Type B pancreatic cell (in vitro differentiated cells): ENCODE measurements at regions not wholly inside any gene's neighbourhood (a gene's known extent, or its start where the extent isn't known, plus 50 kb on each side); places are given as distances from the start of the nearest gene placed in this dataset.

Experiments used
- DNase-seq: peaks from one replicate; pipeline ENCODE4 v3.0.0; 2021; ENCODE audit warnings: mixed read lengths; ENCODE audit not compliant: unreplicated experiment; ENCODE audit errors: extremely low spot score
- H3K27ac Mint-ChIP-seq: 2 replicates; pipeline ENCODE4 v1.8.0; 2021; ENCODE audit warnings: mild to moderate bottlenecking, mixed read lengths
- H3K27me3 Mint-ChIP-seq: 2 replicates; pipeline ENCODE4 v1.8.0; 2021; ENCODE audit warnings: mixed read lengths
- H3K36me3 Mint-ChIP-seq: 2 replicates; pipeline ENCODE4 v1.8.0; 2021; ENCODE audit warnings: mixed read lengths
- H3K4me1 Mint-ChIP-seq: one replicate; pipeline ENCODE4 v1.8.0; 2021; ENCODE audit warnings: mixed read lengths; ENCODE audit not compliant: unreplicated experiment
- H3K4me3 Mint-ChIP-seq: 2 replicates; pipeline ENCODE4 v1.8.0; 2021; ENCODE audit warnings: mild to moderate bottlenecking, mixed read lengths
- H3K9me3 Mint-ChIP-seq: 2 replicates; pipeline ENCODE4 v1.8.0; 2021; ENCODE audit warnings: mixed read lengths
- CTCF ChIP-seq: fragments of 200-600 bp; sonication (generic); conservative IDR thresholded peaks from 2 replicates; pipeline ENCODE4 v1.5.0; 2021; ENCODE audit warnings: antibody characterized with exemption, mild to moderate bottlenecking

GRCh38 chrX:126027229-126027628, 138.9 kb downstream of the DCAF12L2 start:
- peaks cover 3% of the 10 kb centered on the region for H3K27me3 Mint-ChIP-seq
- no peak for DNase-seq
- no peak for TF ChIP-seq CTCF
- H3K9me3 Mint-ChIP-seq, result peaks cover 4% of the 10 kb centered on the region
- H3K27ac Mint-ChIP-seq, result no peak overlapping the region
- H3K4me1 Mint-ChIP-seq, result no peaks in the 10 kb centered on the region
- H3K4me3 Mint-ChIP-seq, result no peak overlapping the region
- no peaks in the 10 kb centered on the region for H3K36me3 Mint-ChIP-seq

GRCh38 chrX:126030021-126030420, 136.1 kb downstream of the DCAF12L2 start:
- H3K4me1 Mint-ChIP-seq, result no peaks in the 10 kb centered on the region
- no peak overlapping the region for H3K4me3 Mint-ChIP-seq
- no peak overlapping the region for H3K27ac Mint-ChIP-seq
- DNase-seq, result no peak
- H3K27me3 Mint-ChIP-seq, result peaks cover 3% of the 10 kb centered on the region
- TF ChIP-seq CTCF, result no peak
- H3K9me3 Mint-ChIP-seq, result peaks cover 4% of the 10 kb centered on the region
- H3K36me3 Mint-ChIP-seq, result no peaks in the 10 kb centered on the region

GRCh38 chrX:126063984-126064383, 102.1 kb downstream of the DCAF12L2 start:
- H3K36me3 Mint-ChIP-seq, result no peaks in the 10 kb centered on the region
- no peak for TF ChIP-seq CTCF
- H3K27me3 Mint-ChIP-seq, result no peaks in the 10 kb centered on the region
- no peak overlapping the region for H3K4me3 Mint-ChIP-seq
- H3K9me3 Mint-ChIP-seq, result no peaks in the 10 kb centered on the region
- no peak for DNase-seq
- H3K4me1 Mint-ChIP-seq, result no peaks in the 10 kb centered on the region
- no peak overlapping the region for H3K27ac Mint-ChIP-seq

- H3K9me3 Mint-ChIP-seq, result no peaks in the 10 kb centered on the region
These were observed 101.1 kb downstream of the DCAF12L2 start for GRCh38 chrX:126064901-126065541.

GRCh38 chrX:126065901-126066660, 100.0 kb downstream of the DCAF12L2 start:
- Mint-ChIP-seq H3K36me3 (no peaks in the 10 kb centered on the region), H3K27me3 (no peaks in the 10 kb centered on the region), H3K4me3 (no peak overlapping the region), H3K4me1 (no peaks in the 10 kb centered on the region), H3K9me3 (no peaks in the 10 kb centered on the region), H3K27ac (no peak overlapping the region)
- no peak for TF ChIP-seq CTCF
- no peak for DNase-seq

More at GRCh38 chrX:126064901-126065541, 101.1 kb downstream of the DCAF12L2 start:
- Mint-ChIP-seq H3K4me3 (no peak overlapping the region), H3K4me1 (no peaks in the 10 kb centered on the region), H3K27ac (no peak overlapping the region), H3K36me3 (no peaks in the 10 kb centered on the region), H3K27me3 (no peaks in the 10 kb centered on the region)
- TF ChIP-seq CTCF, result no peak
- no peak for DNase-seq
